WTC11 (cell line): ENCODE measurements at regions not wholly inside any gene's neighbourhood (a gene's known extent, or its start where the extent isn't known, plus 50 kb on each side); places are given as distances from the start of the nearest gene placed in this dataset.

ENCODE experiments used
- ATAC-seq: fragments of 200-7000 bp; cut with Tn5 transposase; 2 replicates; pipeline ENCODE4 v1.10.0; 2021; ENCODE audit warnings: mild to moderate bottlenecking, moderate library complexity
- CTCF ChIA-PET: fragments of 300-600 bp; sonication (Branson Sonifier 250); formaldehyde crosslinking; loops from one replicate; lab custom pipeline; 2021; ENCODE audit warnings: antibody characterized with exemption; lab: Charles Lee
- POLR2A ChIA-PET: fragments of 350-600 bp; sonication (Branson Sonifier 250); formaldehyde crosslinking; loops from one replicate; lab custom pipeline; 2021; ENCODE audit warnings: antibody characterized with exemption; lab: Charles Lee
- DNase-seq: peaks from one replicate; pipeline ENCODE4 v3.0.0; 2021; ENCODE audit warnings: low spot score
- H3K27ac Mint-ChIP-seq: 2 replicates; pipeline ENCODE4 v1.8.0; 2021; ENCODE audit warnings: mixed read lengths
- H3K27me3 Mint-ChIP-seq: 2 replicates; pipeline ENCODE4 v1.8.0; 2021; ENCODE audit warnings: low read depth, mild to moderate bottlenecking, moderate library complexity, mixed read lengths
- H3K36me3 Mint-ChIP-seq: 2 replicates; pipeline ENCODE4 v1.8.0; 2021; ENCODE audit warnings: mixed read lengths
- H3K4me1 Mint-ChIP-seq: 2 replicates; pipeline ENCODE4 v1.8.0; 2022; ENCODE audit warnings: mixed read lengths
- H3K4me3 Mint-ChIP-seq: 2 replicates; pipeline ENCODE4 v1.8.0; 2021; ENCODE audit warnings: mild to moderate bottlenecking, moderate library complexity, mixed read lengths
- H3K9me3 Mint-ChIP-seq: 2 replicates; pipeline ENCODE4 v1.8.0; 2021; ENCODE audit warnings: mixed read lengths
- CREB1 ChIP-seq: sonication (generic); formaldehyde crosslinking; IDR thresholded peaks from 2 replicates; pipeline ENCODE4 v1.8.0; 2023; ENCODE audit warnings: mild to moderate bottlenecking, missing genetic modification reagents
- CTCF ChIP-seq: fragments of 200-600 bp; IDR thresholded peaks from 2 replicates; pipeline ENCODE4 v1.8.0; 2022; ENCODE audit warnings: antibody characterized with exemption
- E2F4 ChIP-seq: sonication (generic); formaldehyde crosslinking; IDR thresholded peaks from 2 replicates; pipeline ENCODE4 v1.8.1; 2022; ENCODE audit warnings: low read depth, mild to moderate bottlenecking, moderate library complexity, missing genetic modification reagents, borderline replicate concordance
- EMX1 ChIP-seq: fragments of 250-450 bp; sonication (Bioruptor Pico); IDR thresholded peaks from 2 replicates; pipeline ENCODE4 v1.8.0; 2021; ENCODE audit warnings: mild to moderate bottlenecking
- ERG ChIP-seq: fragments of 250-450 bp; sonication (Bioruptor Pico); IDR thresholded peaks from 2 replicates; pipeline ENCODE4 v1.8.0; 2021; ENCODE audit warnings: mild to moderate bottlenecking
- FOXP1 ChIP-seq: sonication (generic); formaldehyde crosslinking; IDR thresholded peaks from 2 replicates; pipeline ENCODE4 v1.8.0; 2022; ENCODE audit warnings: missing genetic modification reagents, mild to moderate bottlenecking, moderate library complexity, borderline replicate concordance
- GTF2I ChIP-seq: fragments of 250-450 bp; sonication (Bioruptor Pico); conservative IDR thresholded peaks from 2 replicates; pipeline ENCODE4 v1.4.0; 2021; ENCODE audit warnings: mild to moderate bottlenecking
- HMGXB4 ChIP-seq: sonication (generic); formaldehyde crosslinking; IDR thresholded peaks from 2 replicates; pipeline ENCODE4 v1.8.1; 2023; ENCODE audit warnings: mild to moderate bottlenecking, moderate library complexity, missing genetic modification reagents
- JAZF1 ChIP-seq: fragments of 250-450 bp; sonication (Bioruptor Pico); IDR thresholded peaks from 2 replicates; pipeline ENCODE4 v1.9.0; 2021; ENCODE audit warnings: moderate library complexity, mild to moderate bottlenecking, inconsistent platforms
- SMAD4 ChIP-seq: sonication (generic); formaldehyde crosslinking; IDR thresholded peaks from 2 replicates; pipeline ENCODE4 v1.8.0; 2022; ENCODE audit warnings: mild to moderate bottlenecking, missing genetic modification reagents
- SP1 ChIP-seq: sonication (generic); formaldehyde crosslinking; conservative IDR thresholded peaks from 2 replicates; pipeline ENCODE4 v1.8.1; 2022; ENCODE audit warnings: missing genetic modification reagents
- ZNF138 ChIP-seq: sonication (generic); formaldehyde crosslinking; conservative IDR thresholded peaks from 2 replicates; pipeline ENCODE4 v1.8.1; 2022; ENCODE audit warnings: mild to moderate bottlenecking, moderate library complexity, missing genetic modification reagents
- ZNF219 ChIP-seq: sonication (generic); formaldehyde crosslinking; IDR thresholded peaks from 2 replicates; pipeline ENCODE4 v1.8.0; 2023; ENCODE audit warnings: missing genetic modification reagents, mild to moderate bottlenecking, borderline replicate concordance
- ZNF317 ChIP-seq: sonication (generic); formaldehyde crosslinking; IDR thresholded peaks from 2 replicates; pipeline ENCODE4 v1.8.1; 2023; ENCODE audit warnings: low read depth, mild to moderate bottlenecking, moderate library complexity, missing genetic modification reagents, borderline replicate concordance
- ZNF396 ChIP-seq: fragments of 250-450 bp; sonication (Bioruptor Pico); IDR thresholded peaks from 2 replicates; pipeline ENCODE4 v1.8.0; 2021; ENCODE audit warnings: mild to moderate bottlenecking, moderate library complexity, borderline replicate concordance
- ZNF416 ChIP-seq: fragments of 250-450 bp; sonication (Bioruptor Pico); IDR thresholded peaks from 2 replicates; pipeline ENCODE4 v1.9.0; 2021; ENCODE audit warnings: mild to moderate bottlenecking, inconsistent platforms
- TF ChIP-seq, protein P1 (sequence below): sonication (generic); formaldehyde crosslinking; IDR thresholded peaks from 2 replicates; pipeline ENCODE4 v1.8.1; 2023; ENCODE audit warnings: mild to moderate bottlenecking, missing genetic modification reagents, borderline replicate concordance
- TF ChIP-seq, protein P2 (sequence below): fragments of 250-450 bp; sonication (Bioruptor Pico); IDR thresholded peaks from 2 replicates; pipeline ENCODE4 v1.9.0; 2021; ENCODE audit warnings: moderate library complexity, mild to moderate bottlenecking, inconsistent platforms, borderline replicate concordance
- TF ChIP-seq, protein P3 (sequence below): sonication (generic); formaldehyde crosslinking; IDR thresholded peaks from 2 replicates; pipeline ENCODE4 v1.8.0; 2023; ENCODE audit warnings: missing genetic modification reagents

DNA sequence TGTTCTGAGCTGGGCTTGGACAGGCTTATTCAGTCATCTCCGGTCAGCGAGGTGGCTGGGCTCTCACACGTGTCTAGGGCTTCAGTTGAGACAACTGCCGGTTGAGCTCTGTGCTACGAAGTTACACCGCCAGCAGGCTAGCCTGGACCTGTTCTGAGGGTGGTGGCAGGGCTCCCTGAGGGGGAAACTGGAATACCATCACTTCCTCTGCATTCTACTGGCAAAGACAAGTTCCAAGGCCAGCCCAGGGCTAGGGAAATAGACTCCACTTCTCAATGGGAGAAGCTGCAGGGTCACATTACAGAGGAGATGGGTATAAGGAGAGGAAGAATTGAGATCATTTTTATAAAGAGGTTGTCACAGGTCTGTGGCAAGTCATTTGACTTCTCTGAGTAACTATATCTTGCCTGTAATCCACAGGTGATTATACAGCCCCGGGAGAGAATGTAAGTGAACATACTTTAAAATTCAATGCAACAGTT, 106.8 kb upstream of the IL12A start:
- ATAC-seq (peak; percentile 69), DNase-seq (peak; percentile 33)
- no peak overlapping the region for H3K4me3 Mint-ChIP-seq
- POLR2A ChIA-PET = no interaction called here
- H3K9me3 Mint-ChIP-seq = no peaks in the 10 kb centered on the region
- H3K27ac Mint-ChIP-seq = peak overlapping the region; percentile 63
- peaks cover 27% of the 10 kb centered on the region for H3K4me1 Mint-ChIP-seq
- H3K36me3 Mint-ChIP-seq = no peaks in the 10 kb centered on the region; the same call in 1 of the 2 replicates
- TF ChIP-seq ZNF138 (CRISPR knock-in tag) = no peak
- no peak for TF ChIP-seq EMX1 (CRISPR knock-in tag)
- TF ChIP-seq, protein P1, sequence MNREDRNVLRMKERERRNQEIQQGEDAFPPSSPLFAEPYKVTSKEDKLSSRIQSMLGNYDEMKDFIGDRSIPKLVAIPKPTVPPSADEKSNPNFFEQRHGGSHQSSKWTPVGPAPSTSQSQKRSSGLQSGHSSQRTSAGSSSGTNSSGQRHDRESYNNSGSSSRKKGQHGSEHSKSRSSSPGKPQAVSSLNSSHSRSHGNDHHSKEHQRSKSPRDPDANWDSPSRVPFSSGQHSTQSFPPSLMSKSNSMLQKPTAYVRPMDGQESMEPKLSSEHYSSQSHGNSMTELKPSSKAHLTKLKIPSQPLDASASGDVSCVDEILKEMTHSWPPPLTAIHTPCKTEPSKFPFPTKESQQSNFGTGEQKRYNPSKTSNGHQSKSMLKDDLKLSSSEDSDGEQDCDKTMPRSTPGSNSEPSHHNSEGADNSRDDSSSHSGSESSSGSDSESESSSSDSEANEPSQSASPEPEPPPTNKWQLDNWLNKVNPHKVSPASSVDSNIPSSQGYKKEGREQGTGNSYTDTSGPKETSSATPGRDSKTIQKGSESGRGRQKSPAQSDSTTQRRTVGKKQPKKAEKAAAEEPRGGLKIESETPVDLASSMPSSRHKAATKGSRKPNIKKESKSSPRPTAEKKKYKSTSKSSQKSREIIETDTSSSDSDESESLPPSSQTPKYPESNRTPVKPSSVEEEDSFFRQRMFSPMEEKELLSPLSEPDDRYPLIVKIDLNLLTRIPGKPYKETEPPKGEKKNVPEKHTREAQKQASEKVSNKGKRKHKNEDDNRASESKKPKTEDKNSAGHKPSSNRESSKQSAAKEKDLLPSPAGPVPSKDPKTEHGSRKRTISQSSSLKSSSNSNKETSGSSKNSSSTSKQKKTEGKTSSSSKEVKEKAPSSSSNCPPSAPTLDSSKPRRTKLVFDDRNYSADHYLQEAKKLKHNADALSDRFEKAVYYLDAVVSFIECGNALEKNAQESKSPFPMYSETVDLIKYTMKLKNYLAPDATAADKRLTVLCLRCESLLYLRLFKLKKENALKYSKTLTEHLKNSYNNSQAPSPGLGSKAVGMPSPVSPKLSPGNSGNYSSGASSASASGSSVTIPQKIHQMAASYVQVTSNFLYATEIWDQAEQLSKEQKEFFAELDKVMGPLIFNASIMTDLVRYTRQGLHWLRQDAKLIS (CRISPR knock-in tag) = no peak
- no peak for TF ChIP-seq ZNF416
- TF ChIP-seq, protein P2, sequence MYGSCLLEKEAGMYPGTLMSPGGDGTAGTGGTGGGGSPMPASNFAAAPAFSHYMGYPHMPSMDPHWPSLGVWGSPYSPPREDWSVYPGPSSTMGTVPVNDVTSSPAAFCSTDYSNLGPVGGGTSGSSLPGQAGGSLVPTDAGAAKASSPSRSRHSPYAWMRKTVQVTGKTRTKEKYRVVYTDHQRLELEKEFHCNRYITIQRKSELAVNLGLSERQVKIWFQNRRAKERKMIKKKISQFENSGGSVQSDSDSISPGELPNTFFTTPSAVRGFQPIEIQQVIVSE (CRISPR knock-in tag) = no peak
- TF ChIP-seq E2F4 (CRISPR knock-in tag) = no peak
- TF ChIP-seq CREB1 = no peak
- TF ChIP-seq, protein P3, sequence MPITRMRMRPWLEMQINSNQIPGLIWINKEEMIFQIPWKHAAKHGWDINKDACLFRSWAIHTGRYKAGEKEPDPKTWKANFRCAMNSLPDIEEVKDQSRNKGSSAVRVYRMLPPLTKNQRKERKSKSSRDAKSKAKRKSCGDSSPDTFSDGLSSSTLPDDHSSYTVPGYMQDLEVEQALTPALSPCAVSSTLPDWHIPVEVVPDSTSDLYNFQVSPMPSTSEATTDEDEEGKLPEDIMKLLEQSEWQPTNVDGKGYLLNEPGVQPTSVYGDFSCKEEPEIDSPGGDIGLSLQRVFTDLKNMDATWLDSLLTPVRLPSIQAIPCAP (CRISPR knock-in tag) = no peak
- no peak for TF ChIP-seq ZNF219 (CRISPR knock-in tag)
- TF ChIP-seq ERG = no peak
- no peak for TF ChIP-seq GTF2I (CRISPR knock-in tag)
- no peak for TF ChIP-seq FOXP1
- no peak for TF ChIP-seq ZNF396 (CRISPR knock-in tag)
- TF ChIP-seq HMGXB4 = no peak
- TF ChIP-seq SP1 = no peak
- TF ChIP-seq JAZF1 (CRISPR knock-in tag) = no peak
- no peak for TF ChIP-seq CTCF
- TF ChIP-seq SMAD4 (CRISPR knock-in tag) = no peak
- TF ChIP-seq ZNF317 (CRISPR knock-in tag) = no peak
- TF ChIP-seq, all 79 proteins: peak for 0
- CTCF ChIA-PET = interaction anchor here (0.6 to 4.4 kb wide), 9 partner anchors 43 to 124 kb away, joined by 3 to 25 read pairs (median 3); partner anchors contain the start of gene IL12A
- no peaks in the 10 kb centered on the region for H3K27me3 Mint-ChIP-seq
